WERI-Rb-1 (cell line): ENCODE measurements at regions not wholly inside any gene's neighbourhood (a gene's known extent, or its start where the extent isn't known, plus 50 kb on each side); places are given as distances from the start of the nearest gene placed in this dataset.
"Not testable (repeated sequence)": the region's sequence is repeated elsewhere in the genome, so short reads cannot be mapped to it uniquely, and the experiment has no call there.

ENCODE experiments used
- DNase-seq: peaks from one replicate; pipeline ENCODE4 v3.0.0-alpha.2; 2020
- H3K27ac ChIP-seq: fragments of 250-450 bp; sonication (Bioruptor Pico); 2 replicates; pipeline ENCODE4 v1.5.1; 2020; ENCODE audit warnings: mild to moderate bottlenecking, moderate library complexity
- H3K27me3 ChIP-seq: fragments of 250-450 bp; sonication (Bioruptor Pico); 2 replicates; pipeline ENCODE4 v1.5.1; 2021; ENCODE audit warnings: mild to moderate bottlenecking, low read depth, moderate library complexity; ENCODE audit not compliant: insufficient read depth, severe bottlenecking
- H3K36me3 ChIP-seq: fragments of 250-450 bp; sonication (Bioruptor Pico); 2 replicates; pipeline ENCODE4 v1.5.1; 2020; ENCODE audit warnings: mild to moderate bottlenecking, moderate library complexity
- H3K4me3 ChIP-seq: 2 replicates; pipeline ENCODE4 v1.5.1; 2011; ENCODE audit warnings: low read depth, mild to moderate bottlenecking, control low read depth, low read length
- H3K9me3 ChIP-seq: fragments of 250-450 bp; sonication (Bioruptor Pico); 2 replicates; pipeline ENCODE4 v1.5.1; 2021; ENCODE audit warnings: mild to moderate bottlenecking, moderate library complexity; ENCODE audit not compliant: severe bottlenecking
- TF ChIP-seq, protein P1 (sequence below): IDR thresholded peaks from 2 replicates; pipeline ENCODE4 v1.5.1; 2011; ENCODE audit warnings: low read depth, mild to moderate bottlenecking, control low read depth, inconsistent platforms, low read length

DNA sequence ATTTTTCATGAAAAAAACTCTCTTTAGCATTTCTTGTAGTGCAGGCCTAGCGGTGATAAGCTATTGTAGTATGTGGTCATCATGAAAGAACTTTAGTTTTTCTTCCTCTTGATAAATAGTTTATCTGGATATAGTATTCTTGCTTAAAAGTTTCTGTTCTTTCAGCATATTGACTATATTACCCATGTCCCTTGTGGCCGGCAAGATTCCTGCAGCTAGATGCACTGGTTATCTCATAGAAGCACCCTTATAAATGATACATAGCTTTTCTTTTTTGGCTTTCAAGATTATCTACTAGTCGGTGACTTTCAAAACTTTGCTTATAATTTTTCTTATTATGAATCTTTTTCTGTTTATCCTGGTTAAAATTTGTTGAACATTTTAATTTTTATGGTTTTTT, 234.8 kb downstream of the ALG10 start:
- H3K27me3 ChIP-seq: peaks cover 20% of the 10 kb centered on the region
- no peaks in the 10 kb centered on the region for H3K36me3 ChIP-seq
- H3K9me3 ChIP-seq: no peaks in the 10 kb centered on the region
- TF ChIP-seq, protein P1, sequence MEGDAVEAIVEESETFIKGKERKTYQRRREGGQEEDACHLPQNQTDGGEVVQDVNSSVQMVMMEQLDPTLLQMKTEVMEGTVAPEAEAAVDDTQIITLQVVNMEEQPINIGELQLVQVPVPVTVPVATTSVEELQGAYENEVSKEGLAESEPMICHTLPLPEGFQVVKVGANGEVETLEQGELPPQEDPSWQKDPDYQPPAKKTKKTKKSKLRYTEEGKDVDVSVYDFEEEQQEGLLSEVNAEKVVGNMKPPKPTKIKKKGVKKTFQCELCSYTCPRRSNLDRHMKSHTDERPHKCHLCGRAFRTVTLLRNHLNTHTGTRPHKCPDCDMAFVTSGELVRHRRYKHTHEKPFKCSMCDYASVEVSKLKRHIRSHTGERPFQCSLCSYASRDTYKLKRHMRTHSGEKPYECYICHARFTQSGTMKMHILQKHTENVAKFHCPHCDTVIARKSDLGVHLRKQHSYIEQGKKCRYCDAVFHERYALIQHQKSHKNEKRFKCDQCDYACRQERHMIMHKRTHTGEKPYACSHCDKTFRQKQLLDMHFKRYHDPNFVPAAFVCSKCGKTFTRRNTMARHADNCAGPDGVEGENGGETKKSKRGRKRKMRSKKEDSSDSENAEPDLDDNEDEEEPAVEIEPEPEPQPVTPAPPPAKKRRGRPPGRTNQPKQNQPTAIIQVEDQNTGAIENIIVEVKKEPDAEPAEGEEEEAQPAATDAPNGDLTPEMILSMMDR: no peak
- DNase-seq: no peak
- no peak overlapping the region for H3K4me3 ChIP-seq
- no peak overlapping the region for H3K27ac ChIP-seq

DNA sequence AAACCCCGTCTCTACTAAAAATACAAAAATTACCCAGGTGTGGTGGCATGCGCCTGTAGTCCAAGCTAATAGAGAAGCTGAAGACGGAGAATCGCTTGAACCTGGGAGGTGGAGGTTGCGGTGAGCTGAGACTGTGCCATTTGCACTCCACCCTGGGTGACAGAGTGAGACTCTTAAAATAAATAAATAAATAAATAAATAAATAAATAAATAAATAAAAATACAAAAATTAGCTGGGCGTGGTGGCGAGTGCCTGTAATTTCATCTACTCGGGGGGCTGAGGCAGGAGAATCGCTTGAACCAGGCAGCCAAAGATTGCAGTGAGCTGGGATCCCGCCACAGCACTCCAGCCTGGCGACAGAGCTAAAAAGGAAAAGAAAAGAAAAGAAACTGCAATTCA, 239.8 kb downstream of the ALG10 start:
- DNase-seq, H3K9me3 ChIP-seq, H3K36me3 ChIP-seq, H3K4me3 ChIP-seq, H3K27ac ChIP-seq: not testable (repeated sequence)
- peaks cover 39% of the 10 kb centered on the region for H3K27me3 ChIP-seq

GRCh38 chr12:34264110-34264509, 241.8 kb downstream of the ALG10 start:
- H3K9me3 ChIP-seq: peaks cover 3% of the 10 kb centered on the region
- no peaks in the 10 kb centered on the region for H3K36me3 ChIP-seq
- peaks cover 39% of the 10 kb centered on the region for H3K27me3 ChIP-seq
- DNase-seq: no peak
- H3K27ac ChIP-seq: no peak overlapping the region
- TF ChIP-seq, protein P1: no peak
- no peak overlapping the region for H3K4me3 ChIP-seq

- DNase-seq, H3K9me3 ChIP-seq, H3K27ac ChIP-seq, H3K36me3 ChIP-seq, H3K4me3 ChIP-seq: not testable (repeated sequence)
- H3K27me3 ChIP-seq: peaks cover 47% of the 10 kb centered on the region
Observed at GRCh38 chr12:34273703-34274102, 251.4 kb downstream of the ALG10 start.

DNA sequence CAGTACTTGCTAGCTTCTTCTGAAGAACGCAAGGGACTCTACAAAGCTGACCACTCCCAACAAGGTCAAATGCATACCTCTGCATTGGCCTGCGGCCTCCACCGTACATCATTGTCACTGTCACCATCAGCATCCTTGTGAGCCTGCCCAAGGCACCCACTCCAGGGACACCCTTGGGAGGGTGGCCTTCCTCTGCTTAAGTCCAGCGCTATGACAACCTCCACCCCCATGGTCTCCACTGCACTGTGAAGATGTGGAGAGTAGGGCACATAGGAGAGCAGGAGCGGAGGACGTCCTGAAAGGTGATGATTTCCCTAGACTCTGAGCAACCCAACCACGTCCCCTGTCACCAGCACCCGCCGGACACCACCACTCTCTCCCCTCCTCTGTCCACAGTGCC, 252.8 kb downstream of the ALG10 start:
- no peaks in the 10 kb centered on the region for H3K9me3 ChIP-seq

DNA sequence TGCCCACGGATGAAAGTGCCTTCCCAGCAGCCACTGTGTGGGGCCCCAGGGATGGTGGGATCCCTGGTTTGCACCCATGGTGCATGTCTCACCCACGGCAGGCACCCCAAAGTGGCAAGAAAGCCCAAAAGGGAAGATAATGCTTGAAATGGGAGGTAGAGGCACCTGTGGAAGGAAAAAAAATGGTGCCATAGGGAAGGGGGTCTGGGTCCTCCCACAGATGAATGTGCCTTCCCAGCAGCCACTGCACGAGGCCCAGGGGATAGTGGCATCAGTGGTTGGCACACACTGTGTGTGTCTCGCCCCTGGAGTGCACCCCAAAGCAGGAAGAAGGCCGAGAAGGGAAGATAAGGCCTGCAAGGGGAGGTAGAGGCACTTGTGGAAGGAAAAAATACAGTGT, 264.2 kb downstream of the ALG10 start:
- Histone ChIP-seq H3K9me3 (no peaks in the 10 kb centered on the region), H3K36me3 (no peaks in the 10 kb centered on the region), H3K27me3 (peaks cover 27% of the 10 kb centered on the region), H3K4me3 (no peak overlapping the region), H3K27ac (no peak overlapping the region)
- no peak for DNase-seq
- TF ChIP-seq, protein P1: no peak

More for the DNA sequence above, 252.8 kb downstream of the ALG10 start:
- H3K27ac ChIP-seq: no peak overlapping the region
- DNase-seq: no peak
- peaks cover 50% of the 10 kb centered on the region for H3K27me3 ChIP-seq
- H3K4me3 ChIP-seq: no peak overlapping the region
- TF ChIP-seq, protein P1: no peak
- no peaks in the 10 kb centered on the region for H3K36me3 ChIP-seq

GRCh38 chr12:34286934-34287333, 264.6 kb downstream of the ALG10 start:
- no peak for DNase-seq
- no peaks in the 10 kb centered on the region for H3K9me3 ChIP-seq
- TF ChIP-seq, protein P1: no peak
- peaks cover 30% of the 10 kb centered on the region for H3K27me3 ChIP-seq
- no peaks in the 10 kb centered on the region for H3K36me3 ChIP-seq
- no peak overlapping the region for H3K4me3 ChIP-seq
- no peak overlapping the region for H3K27ac ChIP-seq
